ENCODE measurements at regions not wholly inside any gene's neighbourhood (a gene's known extent, or its start where the extent isn't known, plus 50 kb on each side); places are given as distances from the start of the nearest gene placed in this dataset.
"Not testable (repeated sequence)": the region's sequence is repeated elsewhere in the genome, so short reads cannot be mapped to it uniquely, and the experiment has no call there.

GRCh38 chr18:62461591-62461990 lies 61.2 kb upstream of the ZCCHC2 start:
- no peak overlapping the region for H3K9ac ChIP-seq (ENCODE audit: low read depth in 1 of 2, low read length in 2 of 2)
- H3K27me3 ChIP-seq (ENCODE audit: control insufficient read depth in 4 of 4, insufficient read depth in 4 of 4, low read length in 3 of 4), result no peaks in the 10 kb centered on the region
- DNase-seq (ENCODE audit: low spot score), result no peak
- 100% methylated on average over 1 of the region's 1 CpG for WGBS
- TF ChIP-seq REST (IDR thresholded peaks at IDR 0.05) (no peak), HNF4A (conservative IDR thresholded peaks at IDR 0.05) (no peak), YY1 (IDR thresholded peaks at IDR 0.05) (no peak), JUND (IDR thresholded peaks at IDR 0.05) (no peak)
- H3K27ac ChIP-seq (ENCODE audit: low read depth in 1 of 2, low read length in 2 of 2), result no peak overlapping the region
- H3K4me3 ChIP-seq (ENCODE audit: low read depth in 1 of 3, low read length in 3 of 3), result no peak overlapping the region
- peaks cover 3 to 16% (median 9%) of the 10 kb centered on the region in 4 donors for H3K4me1 ChIP-seq (ENCODE audit: control insufficient read depth in 4 of 4, insufficient read depth in 4 of 4, low read length in 3 of 4)
- H3K36me3 ChIP-seq (ENCODE audit: control insufficient read depth in 4 of 4, insufficient read depth in 3 of 4, low read depth in 1 of 4, low read length in 3 of 4), result no peaks in the 10 kb centered on the region
- peaks cover 0 to 2% (median 0%) of the 10 kb centered on the region in 4 donors for H3K9me3 ChIP-seq (ENCODE audit: control insufficient read depth in 4 of 4, low read length in 3 of 4)

- Histone ChIP-seq H3K4me1 (ENCODE audit: control insufficient read depth in 4 of 4, insufficient read depth in 4 of 4, low read length in 3 of 4) (peaks cover 1 to 9% (median 6%) of the 10 kb centered on the region in 4 donors), H3K9me3 (ENCODE audit: control insufficient read depth in 4 of 4, low read length in 3 of 4) (peaks cover 0 to 2% (median 0%) of the 10 kb centered on the region in 4 donors), H3K36me3 (ENCODE audit: control insufficient read depth in 4 of 4, insufficient read depth in 3 of 4, low read depth in 1 of 4, low read length in 3 of 4) (no peaks in the 10 kb centered on the region), H3K9ac (ENCODE audit: low read depth in 1 of 2, low read length in 2 of 2) (no peak overlapping the region), H3K4me3 (ENCODE audit: low read depth in 1 of 3, low read length in 3 of 3) (no peak overlapping the region), H3K27me3 (ENCODE audit: control insufficient read depth in 4 of 4, insufficient read depth in 4 of 4, low read length in 3 of 4) (no peaks in the 10 kb centered on the region), H3K27ac (ENCODE audit: low read depth in 1 of 2, low read length in 2 of 2) (no peak overlapping the region)
- WGBS, result 91% methylated on average over 1 of the region's 1 CpG
- no peak for DNase-seq (ENCODE audit: low spot score)
- TF ChIP-seq YY1 (IDR thresholded peaks at IDR 0.05) (no peak), RXRA (IDR thresholded peaks at IDR 0.05) (no peak), ATF3 (IDR thresholded peaks at IDR 0.05) (no peak), TAF1 (conservative IDR thresholded peaks at IDR 0.05) (no peak), EGR1 (IDR thresholded peaks at IDR 0.05; ENCODE audit: low read depth in 2 of 2) (no peak), MAX (IDR thresholded peaks at IDR 0.05) (no peak), REST (IDR thresholded peaks at IDR 0.05) (no peak), HNF4A (conservative IDR thresholded peaks at IDR 0.05) (no peak), HNF4G (IDR thresholded peaks at IDR 0.05) (no peak), FOXA1 (IDR thresholded peaks at IDR 0.05) (no peak), JUND (IDR thresholded peaks at IDR 0.05) (no peak), CTCF (IDR thresholded peaks at IDR 0.05; ENCODE audit: low read depth, low read length, missing input control) (no peak), NR2F2 (IDR thresholded peaks at IDR 0.05) (no peak), SP1 (IDR thresholded peaks at IDR 0.05) (no peak), GABPA (IDR thresholded peaks at IDR 0.05 in 1 of 2, conservative IDR thresholded peaks at IDR 0.05 in 1 of 2) (no peak)
Measured at GRCh38 chr18:62464266-62464665, 58.6 kb upstream of the ZCCHC2 start.

- not testable (repeated sequence) for H3K27me3 ChIP-seq (ENCODE audit: control insufficient read depth in 4 of 4, insufficient read depth in 4 of 4, low read length in 3 of 4); H3K9me3 ChIP-seq (ENCODE audit: control insufficient read depth in 4 of 4, low read length in 3 of 4); H3K27ac ChIP-seq (ENCODE audit: low read depth in 1 of 2, low read length in 2 of 2); DNase-seq (ENCODE audit: low spot score); H3K4me1 ChIP-seq (ENCODE audit: control insufficient read depth in 4 of 4, insufficient read depth in 4 of 4, low read length in 3 of 4); H3K9ac ChIP-seq (ENCODE audit: low read depth in 1 of 2, low read length in 2 of 2); H3K36me3 ChIP-seq (ENCODE audit: control insufficient read depth in 4 of 4, insufficient read depth in 3 of 4, low read depth in 1 of 4, low read length in 3 of 4); H3K4me3 ChIP-seq (ENCODE audit: low read depth in 1 of 3, low read length in 3 of 3)
- 97% methylated on average over 5 of the region's 5 CpGs for WGBS
Measured at GRCh38 chr18:62469131-62469530, 53.7 kb upstream of the ZCCHC2 start.

Measured in liver (tissue), 8 donors.